GM23338 (cell line): ENCODE measurements at regions not wholly inside any gene's neighbourhood (a gene's known extent, or its start where the extent isn't known, plus 50 kb on each side); places are given as distances from the start of the nearest gene placed in this dataset.

Experiments
- ATAC-seq: fragments of 200-7000 bp; cut with Tn5 transposase; 3 replicates; pipeline ENCODE4 v1.9.1; 2020
- DNase-seq: peaks from one replicate; pipeline ENCODE4 v3.0.0-alpha.2; 2015; ENCODE audit warnings: low spot score
- H2AFZ ChIP-seq: fragments of 200-600 bp; sonication (generic); 2 replicates; pipeline ENCODE4 v1.8.0; 2016; ENCODE audit warnings: antibody characterized with exemption, mild to moderate bottlenecking, moderate library complexity
- H3F3A ChIP-seq: fragments of 200-600 bp; sonication (generic); replicated peaks from 2 replicates; pipeline ENCODE4 v1.8.0; 2017; ENCODE audit warnings: antibody characterized with exemption, mixed run types, low read depth
- H3K27ac ChIP-seq: fragments of 200-600 bp; sonication (generic); 2 replicates; pipeline ENCODE4 v1.6.1; 2016; ENCODE audit warnings: low read depth
- H3K27me3 ChIP-seq: fragments of 200-600 bp; sonication (generic); 2 replicates; pipeline ENCODE4 v1.8.0; 2016; ENCODE audit warnings: mild to moderate bottlenecking, mixed run types, moderate library complexity; ENCODE audit not compliant: insufficient read depth
- H3K36me3 ChIP-seq: fragments of 200-600 bp; sonication (generic); 2 replicates; pipeline ENCODE4 v1.8.0; 2016; ENCODE audit warnings: mild to moderate bottlenecking; ENCODE audit not compliant: insufficient read depth
- H3K4me1 ChIP-seq: fragments of 200-600 bp; sonication (generic); 2 replicates; pipeline ENCODE4 v1.8.0; 2016; ENCODE audit warnings: mild to moderate bottlenecking, moderate library complexity; ENCODE audit not compliant: insufficient read depth
- H3K4me2 ChIP-seq: fragments of 200-600 bp; sonication (generic); 2 replicates; pipeline ENCODE4 v1.7.1; 2017; ENCODE audit warnings: mixed run types
- H3K4me3 ChIP-seq: fragments of 200-600 bp; sonication (generic); 2 replicates; pipeline ENCODE4 v1.6.1; 2016; ENCODE audit warnings: mixed run types
- H3K79me2 ChIP-seq: fragments of 200-600 bp; sonication (generic); replicated peaks from 2 replicates; pipeline ENCODE4 v1.8.0; 2017; ENCODE audit warnings: mild to moderate bottlenecking; ENCODE audit not compliant: insufficient read depth
- H3K9me2 ChIP-seq: fragments of 200-600 bp; sonication (generic); 2 replicates; pipeline ENCODE4 v1.8.0; 2017; ENCODE audit not compliant: insufficient read depth
- H4K20me1 ChIP-seq: fragments of 200-600 bp; sonication (generic); replicated peaks from 2 replicates; pipeline ENCODE4 v1.8.0; 2017; ENCODE audit warnings: mild to moderate bottlenecking; ENCODE audit not compliant: insufficient read depth
- H3K27ac Mint-ChIP-seq: 2 replicates; pipeline ENCODE4 v1.8.0; 2020; ENCODE audit warnings: inconsistent platforms, mild to moderate bottlenecking, moderate library complexity, mixed read lengths
- H3K27me3 Mint-ChIP-seq: 3 replicates; pipeline ENCODE4 v1.8.0; 2022; ENCODE audit warnings: low read depth, mild to moderate bottlenecking, moderate library complexity, mixed read lengths, inconsistent platforms; ENCODE audit not compliant: insufficient read depth, poor library complexity
- H3K36me3 Mint-ChIP-seq: 3 replicates; pipeline ENCODE4 v1.8.0; 2021; ENCODE audit warnings: low read depth, mild to moderate bottlenecking, inconsistent platforms, moderate library complexity, mixed read lengths
- H3K4me1 Mint-ChIP-seq: 3 replicates; pipeline ENCODE4 v1.8.0; 2020; ENCODE audit warnings: mild to moderate bottlenecking, inconsistent platforms, mixed read lengths
- H3K4me3 Mint-ChIP-seq: 3 replicates; pipeline ENCODE4 v1.8.0; 2021; ENCODE audit warnings: moderate library complexity, mild to moderate bottlenecking, inconsistent platforms, mixed read lengths
- H3K9me3 Mint-ChIP-seq: 3 replicates; pipeline ENCODE4 v1.8.0; 2020; ENCODE audit warnings: moderate library complexity, mild to moderate bottlenecking, inconsistent platforms, mixed read lengths
- CREB1 ChIP-seq: fragments of 250-450 bp; sonication (Bioruptor Pico); IDR thresholded peaks from 2 replicates; pipeline ENCODE4 v1.5.0; 2020; ENCODE audit warnings: low read depth, mild to moderate bottlenecking, moderate library complexity
- CTCF ChIP-seq, 2 experiments: fragments of 200-600 bp in 1 of 2; sonication (generic) in 1 of 2; conservative IDR thresholded peaks; 2 replicates each; pipeline versions ENCODE4 v1.5.1 to v1.6.1; 2016 to 2017; ENCODE audit warnings: antibody characterized with exemption in 2 of 2, low read depth in 2 of 2, mild to moderate bottlenecking in 2 of 2, moderate library complexity in 1 of 2
- ETS1 ChIP-seq: IDR thresholded peaks from 2 replicates; pipeline ENCODE4 v1.6.1; 2016; ENCODE audit warnings: antibody characterized with exemption
- EZH2 ChIP-seq: fragments of 200-600 bp; sonication (generic); IDR thresholded peaks from one replicate; pipeline ENCODE4 v1.8.0; 2017; ENCODE audit warnings: antibody characterized with exemption, mild to moderate bottlenecking, low read depth; ENCODE audit not compliant: unreplicated experiment
- EZH2phosphoT487 ChIP-seq: fragments of 200-600 bp; sonication (generic); IDR thresholded peaks from one replicate; pipeline ENCODE4 v1.8.1; 2018; ENCODE audit warnings: antibody characterized with exemption; ENCODE audit not compliant: unreplicated experiment
- JUNB ChIP-seq: IDR thresholded peaks from one replicate; pipeline ENCODE4 v1.6.1; 2016; ENCODE audit warnings: antibody characterized with exemption; ENCODE audit not compliant: unreplicated experiment
- NANOG ChIP-seq: IDR thresholded peaks from 2 replicates; pipeline ENCODE4 v1.6.1; 2016; ENCODE audit warnings: antibody characterized with exemption, borderline replicate concordance
- POLR2AphosphoS5 ChIP-seq: IDR thresholded peaks from 2 replicates; pipeline ENCODE4 v1.6.1; 2016; ENCODE audit warnings: antibody characterized with exemption, low read depth
- REST ChIP-seq: IDR thresholded peaks from one replicate; pipeline ENCODE4 v1.6.1; 2018; ENCODE audit warnings: antibody characterized with exemption; ENCODE audit not compliant: unreplicated experiment
- STAT1 ChIP-seq: IDR thresholded peaks from one replicate; pipeline ENCODE4 v1.6.1; 2016; ENCODE audit warnings: antibody characterized with exemption; ENCODE audit not compliant: unreplicated experiment
- ZNF114 ChIP-seq: fragments of 250-450 bp; sonication (Bioruptor Pico); IDR thresholded peaks from 2 replicates; pipeline ENCODE4 v1.5.0; 2020; ENCODE audit warnings: mild to moderate bottlenecking, moderate library complexity
- ZNF331 ChIP-seq: fragments of 250-450 bp; sonication (Bioruptor Pico); IDR thresholded peaks from 2 replicates; pipeline ENCODE4 v1.5.0; 2020; ENCODE audit warnings: low read depth, mild to moderate bottlenecking, moderate library complexity
- ZNF462 ChIP-seq: fragments of 250-450 bp; sonication (Bioruptor Pico); IDR thresholded peaks from 2 replicates; pipeline ENCODE4 v1.5.0; 2020; ENCODE audit warnings: mild to moderate bottlenecking, moderate library complexity

- H3K4me2 ChIP-seq, result no peak overlapping the region
- peaks cover 17% of the 10 kb centered on the region for H3K4me1 Mint-ChIP-seq
These were observed 208.3 kb downstream of the TBC1D2B start for GRCh38 chr15:77869021-77869895.

More at GRCh38 chr15:77869021-77869895, 208.3 kb downstream of the TBC1D2B start:
- Histone ChIP-seq H3K79me2 (no peaks in the 10 kb centered on the region), H3F3A (no peaks in the 10 kb centered on the region), H3K9me2 (no peaks in the 10 kb centered on the region), H3K4me3 (no peak overlapping the region), H4K20me1 (no peaks in the 10 kb centered on the region), H3K27ac (no peak overlapping the region), H2AFZ (no peak overlapping the region), H3K27me3 (no peaks in the 10 kb centered on the region), H3K4me1 (no peaks in the 10 kb centered on the region; the same call in 1 of the 2 replicates), H3K36me3 (no peaks in the 10 kb centered on the region)
- Mint-ChIP-seq H3K27me3 (peaks cover 19% of the 10 kb centered on the region), H3K36me3 (no peaks in the 10 kb centered on the region; the same call in 2 of the 3 replicates), H3K9me3 (no peaks in the 10 kb centered on the region), H3K27ac (no peak overlapping the region), H3K4me3 (no peak overlapping the region)
- TF ChIP-seq EZH2 (no peak), NANOG (no peak), CTCF (conservative IDR thresholded peaks at IDR 0.05; ENCODE audit: low read depth in 2 of 2) (no peak), ETS1 (no peak), JUNB (no peak), REST (no peak), ZNF331 (CRISPR knock-in tag) (no peak), EZH2phosphoT487 (no peak), CREB1 (no peak), STAT1 (no peak), ZNF114 (no peak), POLR2AphosphoS5 (no peak), ZNF462 (CRISPR knock-in tag) (no peak)
- ATAC-seq, result no peak
- no peak for DNase-seq
